IMR-90 (cell line): ENCODE measurements at regions not wholly inside any gene's neighbourhood (a gene's known extent, or its start where the extent isn't known, plus 50 kb on each side); places are given as distances from the start of the nearest gene placed in this dataset.

Experiments used
- ATAC-seq: fragments of 200-7000 bp; cut with Tn5 transposase; 2 replicates; pipeline ENCODE4 v1.9.1; 2020; ENCODE audit warnings: low read depth, mild to moderate bottlenecking, moderate library complexity
- BruUV-seq: library from RNA; stranded (reverse); fragments of 400-500 nt; replicated peaks from 2 replicates; lab custom pipeline; 2021; lab: Mats Ljungman, UMichigan
- CTCF ChIA-PET: fragments of 300-600 bp; formaldehyde crosslinking; extraction: SDS; loops from one replicate; lab custom pipeline; 2021; ENCODE audit warnings: antibody characterized with exemption; lab: Yijun Ruan, JAX
- POLR2A ChIA-PET: fragments of 300-600 bp; sonication (Branson Sonifier 250); formaldehyde crosslinking; loops from one replicate; lab custom pipeline; 2022; ENCODE audit warnings: antibody characterized with exemption; ENCODE audit not compliant: unreplicated experiment; lab: Charles Lee
- DNase-seq: peaks from one replicate; pipeline ENCODE4 v3.0.0; 2013
- H2AFZ ChIP-seq: replicated peaks from 2 replicates; pipeline ENCODE3; 2013; ENCODE audit warnings: low read length, mild to moderate bottlenecking; ENCODE audit not compliant: poor library complexity
- H2AK5ac ChIP-seq: 2 replicates; pipeline ENCODE4 v1.6.1; 2013; ENCODE audit warnings: low read depth, low read length, inconsistent platforms
- H2AK9ac ChIP-seq: replicated peaks from 2 replicates; pipeline ENCODE3; 2013; ENCODE audit warnings: mild to moderate bottlenecking, low read depth, low read length, moderate library complexity; ENCODE audit not compliant: poor library complexity
- H2BK120ac ChIP-seq: 2 replicates; pipeline ENCODE4 v1.6.1; 2013; ENCODE audit warnings: low read depth, low read length, inconsistent platforms
- H2BK15ac ChIP-seq: 3 replicates; pipeline ENCODE4 v1.6.1; 2013; ENCODE audit warnings: low read depth, low read length, inconsistent platforms
- H2BK20ac ChIP-seq: 2 replicates; pipeline ENCODE4 v1.6.1; 2013; ENCODE audit warnings: low read depth, mild to moderate bottlenecking, inconsistent platforms, low read length, moderate library complexity
- H2BK5ac ChIP-seq: 2 replicates; pipeline ENCODE4 v1.6.1; 2013; ENCODE audit warnings: mild to moderate bottlenecking, low read depth, low read length, inconsistent platforms; ENCODE audit not compliant: poor library complexity, severe bottlenecking
- H3K14ac ChIP-seq: replicated peaks from 2 replicates; pipeline ENCODE4 v1.6.1; 2013; ENCODE audit warnings: low read depth, low read length, inconsistent platforms
- H3K18ac ChIP-seq: 2 replicates; pipeline ENCODE4 v1.6.1; 2013; ENCODE audit warnings: low read depth, low read length, control low read depth
- H3K23ac ChIP-seq: 2 replicates; pipeline ENCODE4 v1.6.1; 2013; ENCODE audit warnings: low read depth, low read length, inconsistent platforms
- H3K27ac ChIP-seq: 2 replicates; pipeline ENCODE4 v1.5.1; 2013; ENCODE audit warnings: mild to moderate bottlenecking, control low read depth, low read length; ENCODE audit not compliant: insufficient read depth
- H3K27me3 ChIP-seq: 2 replicates; pipeline ENCODE4 v1.6.1; 2013; ENCODE audit warnings: low read length; ENCODE audit not compliant: control insufficient read depth, insufficient read depth
- H3K36me3 ChIP-seq: 2 replicates; pipeline ENCODE4 v1.6.1; 2013; ENCODE audit warnings: low read length, mixed read lengths; ENCODE audit not compliant: control insufficient read depth, insufficient read depth
- H3K4ac ChIP-seq: 2 replicates; pipeline ENCODE4 v1.6.1; 2013; ENCODE audit warnings: low read depth, low read length, inconsistent platforms
- H3K4me1 ChIP-seq: 2 replicates; pipeline ENCODE4 v1.6.1; 2013; ENCODE audit warnings: low read length, mixed read lengths; ENCODE audit not compliant: control insufficient read depth, insufficient read depth
- H3K4me2 ChIP-seq: 2 replicates; pipeline ENCODE4 v1.6.1; 2013; ENCODE audit warnings: low read depth, mild to moderate bottlenecking, control low read depth, low read length, moderate library complexity
- H3K4me3 ChIP-seq: 2 replicates; pipeline ENCODE4 v1.5.1; 2013; ENCODE audit warnings: low read depth, mild to moderate bottlenecking, control low read depth, low read length, moderate library complexity; ENCODE audit not compliant: insufficient read depth
- H3K56ac ChIP-seq: 2 replicates; pipeline ENCODE4 v1.6.1; 2013; ENCODE audit warnings: low read length, inconsistent platforms; ENCODE audit not compliant: insufficient read depth; ENCODE audit errors: extremely low read depth
- H3K79me1 ChIP-seq, 2 experiments: 2 replicates each; pipeline ENCODE4 v1.6.1; 2013; ENCODE audit warnings: low read length in 2 of 2, inconsistent platforms in 1 of 2, low read depth in 1 of 2
- H3K9ac ChIP-seq: 2 replicates; pipeline ENCODE4 v1.6.1; 2013; ENCODE audit warnings: low read depth, low read length, control low read depth
- H3K9me1 ChIP-seq: 2 replicates; pipeline ENCODE4 v1.6.1; 2013; ENCODE audit warnings: low read length, inconsistent platforms; ENCODE audit not compliant: insufficient read depth
- H3K9me3 ChIP-seq: 2 replicates; pipeline ENCODE4 v1.6.1; 2013; ENCODE audit warnings: low read length; ENCODE audit not compliant: control insufficient read depth, insufficient read depth
- H4K20me1 ChIP-seq: 2 replicates; pipeline ENCODE4 v1.6.1; 2013; ENCODE audit warnings: low read length, inconsistent platforms; ENCODE audit not compliant: insufficient read depth
- H4K5ac ChIP-seq: 2 replicates; pipeline ENCODE4 v1.6.1; 2013; ENCODE audit warnings: mild to moderate bottlenecking, low read depth, low read length, control low read depth
- H4K8ac ChIP-seq, 2 experiments: 2 replicates each; pipeline ENCODE4 v1.6.1; 2013; ENCODE audit warnings: low read depth in 2 of 2, low read length in 2 of 2, control low read depth in 1 of 2, inconsistent platforms in 1 of 2
- H4K91ac ChIP-seq: 2 replicates; pipeline ENCODE4 v1.6.1; 2013; ENCODE audit warnings: low read depth, low read length, inconsistent platforms; ENCODE audit not compliant: insufficient read depth
- BHLHE40 ChIP-seq: fragments of 150-350 bp; IDR thresholded peaks from 2 replicates; pipeline ENCODE4 v1.6.1; 2016; ENCODE audit warnings: mild to moderate bottlenecking, low read depth, low read length
- CEBPB ChIP-seq: IDR thresholded peaks from 2 replicates; pipeline ENCODE4 v1.6.1; 2012; ENCODE audit warnings: low read depth, low read length, improper control_type of control experiment
- CHD1 ChIP-seq: IDR thresholded peaks from 2 replicates; pipeline ENCODE4 v1.6.1; 2012; ENCODE audit warnings: low read depth, low read length, improper control_type of control experiment
- CTCF ChIP-seq: conservative IDR thresholded peaks from 2 replicates; pipeline ENCODE4 v1.5.1; 2012; ENCODE audit warnings: mild to moderate bottlenecking, low read depth, low read length, improper control_type of control experiment
- FOS ChIP-seq: fragments of 150-350 bp; IDR thresholded peaks from 2 replicates; pipeline ENCODE4 v1.6.1; 2016; ENCODE audit warnings: low read depth, low read length
- MAZ ChIP-seq: IDR thresholded peaks from 2 replicates; pipeline ENCODE4 v1.6.1; 2012; ENCODE audit warnings: low read depth, mild to moderate bottlenecking, low read length, improper control_type of control experiment, moderate library complexity, borderline replicate concordance
- MXI1 ChIP-seq: IDR thresholded peaks from 2 replicates; pipeline ENCODE4 v1.6.1; 2012; ENCODE audit warnings: low read depth, mild to moderate bottlenecking, low read length, moderate library complexity, borderline replicate concordance
- NFE2L2 ChIP-seq: fragments of 150-350 bp; IDR thresholded peaks from 2 replicates; pipeline ENCODE4 v1.6.1; 2016; ENCODE audit warnings: low read depth, mild to moderate bottlenecking, low read length
- RAD21 ChIP-seq: IDR thresholded peaks from 2 replicates; pipeline ENCODE4 v1.6.1; 2012; ENCODE audit warnings: low read length, improper control_type of control experiment
- RCOR1 ChIP-seq: IDR thresholded peaks from 2 replicates; pipeline ENCODE4 v1.6.1; 2012; ENCODE audit warnings: mild to moderate bottlenecking, low read length, improper control_type of control experiment; ENCODE audit not compliant: insufficient replicate concordance
- RFX5 ChIP-seq: IDR thresholded peaks from 2 replicates; pipeline ENCODE4 v1.8.0; 2012; ENCODE audit warnings: low read depth, mild to moderate bottlenecking, low read length, moderate library complexity
- USF2 ChIP-seq: fragments of 150-350 bp; IDR thresholded peaks from 2 replicates; pipeline ENCODE4 v1.6.1; 2017; ENCODE audit warnings: mild to moderate bottlenecking, antibody characterized with exemption, low read length, low read depth
- WGBS, 2 experiments: methylation state at CpG; one replicate each; pipeline versions ENCODE4 v1.1.5 to v1.1.7; 2013; ENCODE audit warnings: missing lambda C conversion rate in 2 of 2; ENCODE audit not compliant: insufficient read length in 1 of 2; ENCODE audit errors: extremely low coverage in 2 of 2; 5-methylcytosine and 5-hydroxymethylcytosine counted together
- dilution Hi-C: fragments of 300-500 bp; cut with HindIII; formaldehyde crosslinking; loops from one replicate; pipeline ENCODE4 v1.14.3; 2018; ENCODE audit warnings: low sequenced_read_pairs; ENCODE audit not compliant: unreplicated experiment
- in situ Hi-C: fragments of 300-500 bp; cut with MboI; formaldehyde crosslinking; loops from 3 replicates; pipeline ENCODE4 v1.14.3; 2019; ENCODE audit warnings: low sequenced_read_pairs, inconsistent platforms, mixed read lengths
- intact Hi-C: fragments of 100-400 bp; cut with micrococcal nuclease; formaldehyde crosslinking; loops from 2 replicates; pipeline ENCODE4 v1.10.0; 2022
- TF ChIP-seq, protein P1 (sequence below): fragments of 150-350 bp; IDR thresholded peaks from 2 replicates; pipeline ENCODE4 v1.6.1; 2016; ENCODE audit warnings: low read depth, mild to moderate bottlenecking, low read length, moderate library complexity, borderline replicate concordance

- CTCF ChIA-PET, result interaction anchor here (1.1 to 1.8 kb wide), 2 partner anchors 14 to 277 kb away, joined by 4 to 5 read pairs; no protein-coding TSS in a partner anchor
- ATAC-seq, result no peak
- dilution Hi-C loops, result loop anchor here (25.0 kb wide), 1 partner anchor 248 kb away; no protein-coding TSS in a partner anchor
- TF ChIP-seq CHD1 (no peak), USF2 (no peak), RAD21 (no peak), NFE2L2 (no peak), FOS (no peak), MAZ (no peak), CEBPB (no peak), MXI1 (no peak), RCOR1 (no peak), RFX5 (no peak), BHLHE40 (no peak), CTCF (no peak)
- TF ChIP-seq, protein P1, sequence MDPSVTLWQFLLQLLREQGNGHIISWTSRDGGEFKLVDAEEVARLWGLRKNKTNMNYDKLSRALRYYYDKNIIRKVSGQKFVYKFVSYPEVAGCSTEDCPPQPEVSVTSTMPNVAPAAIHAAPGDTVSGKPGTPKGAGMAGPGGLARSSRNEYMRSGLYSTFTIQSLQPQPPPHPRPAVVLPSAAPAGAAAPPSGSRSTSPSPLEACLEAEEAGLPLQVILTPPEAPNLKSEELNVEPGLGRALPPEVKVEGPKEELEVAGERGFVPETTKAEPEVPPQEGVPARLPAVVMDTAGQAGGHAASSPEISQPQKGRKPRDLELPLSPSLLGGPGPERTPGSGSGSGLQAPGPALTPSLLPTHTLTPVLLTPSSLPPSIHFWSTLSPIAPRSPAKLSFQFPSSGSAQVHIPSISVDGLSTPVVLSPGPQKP, result no peak
These were observed 95.3 kb upstream of the FGF3 start for GRCh38 chr11:69914286-69915150.

More at GRCh38 chr11:69914286-69915150, 95.3 kb upstream of the FGF3 start:
- no peak overlapping the region for H3K56ac ChIP-seq
- H3K9ac ChIP-seq, result no peak overlapping the region
- H3K79me1 ChIP-seq, result no peaks in the 10 kb centered on the region
- peak overlapping the region; percentile 12; the same call in 1 of the 2 replicates for H3K27ac ChIP-seq
- H3K23ac ChIP-seq, result peak overlapping the region; percentile 49; the same call in 1 of the 2 replicates
- peak overlapping the region in 1 of 2 experiments; percentile 82; a peak in 2 of 4 replicates for H4K8ac ChIP-seq
- H3K4ac ChIP-seq, result peak overlapping the region; percentile 81
- in situ Hi-C loops (loop anchor here (5.0 kb wide), 1 partner anchor 278 kb away; no protein-coding TSS in a partner anchor), intact Hi-C loops (loop anchor here (1.0 to 5.0 kb wide), 3 partner anchors 163 to 282 kb away; partner anchors contain the start of gene ANO1)
- H2BK5ac ChIP-seq, result no peak overlapping the region
- 0 out of 2 replicates have a peak overlapping the region, but pooled peaks have one; percentile 29 for H4K5ac ChIP-seq
- H3K9me3 ChIP-seq, result no peaks in the 10 kb centered on the region
- H2AFZ ChIP-seq, result peak overlapping the region; percentile 96
- peak overlapping the region; percentile 66 for H4K91ac ChIP-seq
- WGBS, 2 experiments, result 86% methylated on average over 5 of the region's 18 CpGs; no CpG with 5 or more reads in 1 of the 2 experiments
- BruUV-seq, result no TSS peak
- H2AK5ac ChIP-seq, result peak overlapping the region; percentile 91
- no peak overlapping the region for H3K4me3 ChIP-seq
- peaks cover 7% of the 10 kb centered on the region for H3K4me1 ChIP-seq
- no peaks in the 10 kb centered on the region for H3K27me3 ChIP-seq
- DNase-seq, result no peak
- peak overlapping the region; percentile 99 for H2AK9ac ChIP-seq
- no peak overlapping the region for H3K4me2 ChIP-seq
- peak overlapping the region; percentile 85; the same call in 1 of the 3 replicates for H2BK15ac ChIP-seq
- no peaks in the 10 kb centered on the region for H3K36me3 ChIP-seq
- no peaks in the 10 kb centered on the region for H4K20me1 ChIP-seq
- H2BK20ac ChIP-seq, result peak overlapping the region; percentile 89; the same call in 1 of the 2 replicates
- H3K9me1 ChIP-seq, result no peaks in the 10 kb centered on the region
- H3K18ac ChIP-seq, result no peak overlapping the region
- peak overlapping the region; percentile 42 for H3K14ac ChIP-seq
- peak overlapping the region; percentile 99 for H2BK120ac ChIP-seq
- POLR2A ChIA-PET, result no interaction called here
